C4-2B (cell line): ENCODE measurements at regions not wholly inside any gene's neighbourhood (a gene's known extent, or its start where the extent isn't known, plus 50 kb on each side); places are given as distances from the start of the nearest gene placed in this dataset.

ENCODE experiments used
- H3K27ac ChIP-seq: fragments of 450-650 bp; 2 replicates; pipeline ENCODE4 v1.5.1; 2017
- CTCF ChIP-seq: fragments of 450-650 bp; conservative IDR thresholded peaks from 2 replicates; pipeline ENCODE4 v1.5.1; 2017; ENCODE audit warnings: mild to moderate bottlenecking
- ZFX ChIP-seq: fragments of 450-650 bp; IDR thresholded peaks from 2 replicates; pipeline ENCODE4 v1.6.1; 2017

DNA sequence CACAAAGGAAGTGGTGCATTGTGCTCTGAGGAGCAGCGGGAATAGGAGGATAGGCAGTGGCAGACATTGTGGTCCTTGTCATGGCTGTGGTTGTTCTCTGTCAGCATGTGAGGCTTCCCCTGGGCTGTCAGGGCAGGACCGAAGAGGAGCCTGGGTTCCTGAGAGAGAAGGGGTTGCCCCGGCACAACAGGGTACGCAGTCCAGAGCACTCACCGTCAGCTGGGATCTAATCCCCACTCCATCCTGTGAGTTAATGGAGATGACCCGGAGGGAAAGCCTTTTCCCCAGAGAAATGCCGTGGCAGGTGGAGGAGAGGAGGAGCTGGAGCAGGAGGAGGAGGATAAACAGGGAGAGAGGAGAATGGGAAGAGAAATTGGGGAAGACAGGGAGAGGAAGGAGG is 396.7 kb upstream of the HS6ST1 start:
- no peak for TF ChIP-seq CTCF
- no peak for TF ChIP-seq ZFX
- no peak overlapping the region for H3K27ac ChIP-seq

- no peak overlapping the region for H3K27ac ChIP-seq
- TF ChIP-seq CTCF: no peak
- no peak for TF ChIP-seq ZFX
Observed at GRCh38 chr2:128716299-128716721, 397.6 kb upstream of the HS6ST1 start.

DNA sequence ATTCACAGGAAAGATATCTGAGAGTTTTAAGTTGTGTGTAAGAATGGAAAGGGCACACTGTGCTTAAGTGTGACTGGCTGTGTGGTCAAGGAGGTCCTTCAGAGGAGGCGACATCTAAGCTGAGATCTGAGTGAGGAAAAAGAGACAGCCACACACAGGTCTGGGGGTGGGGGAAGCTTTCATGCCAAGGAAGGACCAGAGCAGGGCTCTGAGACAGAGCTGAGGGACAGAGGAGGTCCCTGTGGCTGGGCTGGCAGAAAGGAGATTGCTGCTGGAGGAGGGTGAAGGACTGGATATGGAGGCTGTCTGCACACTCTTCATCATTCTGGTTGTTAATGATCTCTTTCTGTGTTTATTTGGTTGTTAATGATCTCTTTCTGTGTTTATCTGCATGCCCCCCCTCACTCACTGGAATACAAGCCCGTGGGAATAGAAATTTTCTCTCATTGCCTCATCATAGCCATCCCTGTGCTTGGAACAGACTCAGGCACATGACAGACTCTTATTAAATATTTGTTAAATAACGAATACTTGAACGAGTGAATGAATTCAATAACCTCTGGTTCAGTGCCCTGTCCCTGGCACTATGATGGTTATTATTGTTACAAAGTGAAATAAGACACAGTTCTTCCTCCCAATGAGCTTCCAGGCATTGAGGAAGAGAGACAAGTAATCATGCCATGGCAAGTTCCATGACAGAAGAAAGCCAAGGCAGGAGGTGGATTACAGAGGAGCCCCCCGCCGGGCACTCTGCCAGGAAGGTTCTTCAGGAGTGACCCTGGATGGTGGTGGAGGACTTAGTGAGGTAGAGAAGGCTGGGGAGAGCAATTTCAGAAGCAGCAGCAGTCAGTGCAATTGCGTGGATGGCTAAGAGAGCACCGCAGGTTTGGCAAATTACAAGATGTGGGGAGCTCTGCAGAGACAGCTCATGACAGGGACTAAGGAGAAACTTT is 399.4 kb upstream of the HS6ST1 start:
- no peak overlapping the region for H3K27ac ChIP-seq
- TF ChIP-seq CTCF: no peak
- TF ChIP-seq ZFX: no peak

- peak overlapping the region; percentile 64; the same call in 1 of the 2 replicates for H3K27ac ChIP-seq
Observed at GRCh38 chr2:128720080-128721022, 401.7 kb upstream of the HS6ST1 start.

DNA sequence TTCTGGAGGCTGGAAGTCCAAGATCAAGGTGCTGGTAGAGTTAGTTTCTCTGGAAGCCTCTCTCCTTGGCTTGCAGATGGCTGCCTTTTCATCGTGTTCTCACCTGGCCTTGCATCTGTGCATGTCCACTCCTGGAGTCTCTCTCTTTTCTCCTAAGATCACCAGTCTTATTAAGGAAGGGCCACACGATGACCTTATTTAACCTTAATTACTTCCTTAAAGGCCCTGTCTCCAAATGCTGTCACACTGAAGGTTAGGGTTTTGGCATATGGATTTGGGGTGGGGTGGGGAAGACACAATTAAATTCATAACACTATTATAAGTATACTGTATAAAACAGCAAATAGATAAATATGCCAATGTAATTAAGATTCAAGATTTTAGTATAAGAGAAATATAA is 402.4 kb upstream of the HS6ST1 start:
- TF ChIP-seq ZFX: no peak
- peak overlapping the region; percentile 64; the same call in 1 of the 2 replicates for H3K27ac ChIP-seq

More at GRCh38 chr2:128720080-128721022, 401.7 kb upstream of the HS6ST1 start:
- TF ChIP-seq ZFX (no peak), CTCF (peak; percentile 41)

GRCh38 chr2:128722489-128722888 is 403.8 kb upstream of the HS6ST1 start:
- no peak overlapping the region for H3K27ac ChIP-seq
- no peak for TF ChIP-seq ZFX
- TF ChIP-seq CTCF: no peak

- TF ChIP-seq CTCF (no peak), ZFX (no peak)
- no peak overlapping the region for H3K27ac ChIP-seq
Observed at GRCh38 chr2:128724547-128724946, 405.9 kb upstream of the HS6ST1 start.
